ENCODE measurements at regions not wholly inside any gene's neighbourhood (a gene's known extent, or its start where the extent isn't known, plus 50 kb on each side); places are given as distances from the start of the nearest gene placed in this dataset.

DNA sequence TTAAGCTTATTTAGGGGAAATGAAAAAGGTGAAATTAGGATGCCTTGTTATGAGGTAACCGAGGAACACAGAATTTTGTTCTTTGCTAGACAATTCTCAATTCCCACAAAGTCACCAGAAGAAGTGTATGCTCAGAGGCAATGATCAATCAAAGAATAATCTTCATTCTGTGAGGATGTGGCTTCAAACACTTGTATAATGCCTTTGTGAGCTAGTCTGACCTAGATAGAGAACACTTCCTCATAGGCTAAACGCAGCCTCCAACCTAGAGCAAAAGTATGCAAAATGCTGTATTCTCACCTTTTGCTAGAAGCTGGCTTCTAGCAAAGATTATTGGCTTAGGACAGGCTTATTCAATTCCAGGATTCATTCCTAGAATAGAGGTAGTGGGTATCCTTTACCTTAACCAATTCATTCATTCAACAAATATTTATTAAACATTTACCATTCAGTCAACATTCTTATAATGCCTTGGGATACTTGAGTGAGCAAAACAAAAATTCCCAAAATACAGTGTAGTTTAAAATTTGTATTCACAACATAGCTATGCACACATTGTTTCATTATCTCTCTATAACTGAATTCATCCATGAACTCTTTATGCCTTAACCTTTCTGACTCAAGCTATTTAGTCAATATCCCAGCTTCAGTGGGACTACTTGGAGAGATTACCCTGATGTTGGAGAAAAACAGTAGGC, 530.2 kb downstream of the PTPRC start (continued):
- no peak for TF ChIP-seq MNT (IDR thresholded peaks at IDR 0.05)
- no peak for TF ChIP-seq ZNF556 (CRISPR knock-in tag; IDR thresholded peaks at IDR 0.05; ENCODE audit: borderline replicate concordance)
- TF ChIP-seq SNAPC4 (CRISPR knock-in tag; IDR thresholded peaks at IDR 0.05): no peak
- TF ChIP-seq MEIS1 (CRISPR knock-in tag; IDR thresholded peaks at IDR 0.05; ENCODE audit: borderline replicate concordance): no peak
- TF ChIP-seq FOXK1 (CRISPR knock-in tag; IDR thresholded peaks at IDR 0.05; ENCODE audit: borderline replicate concordance, low read depth): no peak
- no peak for TF ChIP-seq ZSCAN31 (CRISPR knock-in tag; IDR thresholded peaks at IDR 0.05; ENCODE audit: low read depth)
- no peak for TF ChIP-seq STAG1 (CRISPR knock-in tag; IDR thresholded peaks at IDR 0.05)
- no peak for TF ChIP-seq HNF4G (IDR thresholded peaks at IDR 0.05; ENCODE audit: borderline replicate concordance, low read depth, low read length)
- TF ChIP-seq HNF4G (CRISPR knock-in tag; IDR thresholded peaks at IDR 0.05; ENCODE audit: borderline replicate concordance, low read depth): no peak
- TF ChIP-seq, protein P1, sequence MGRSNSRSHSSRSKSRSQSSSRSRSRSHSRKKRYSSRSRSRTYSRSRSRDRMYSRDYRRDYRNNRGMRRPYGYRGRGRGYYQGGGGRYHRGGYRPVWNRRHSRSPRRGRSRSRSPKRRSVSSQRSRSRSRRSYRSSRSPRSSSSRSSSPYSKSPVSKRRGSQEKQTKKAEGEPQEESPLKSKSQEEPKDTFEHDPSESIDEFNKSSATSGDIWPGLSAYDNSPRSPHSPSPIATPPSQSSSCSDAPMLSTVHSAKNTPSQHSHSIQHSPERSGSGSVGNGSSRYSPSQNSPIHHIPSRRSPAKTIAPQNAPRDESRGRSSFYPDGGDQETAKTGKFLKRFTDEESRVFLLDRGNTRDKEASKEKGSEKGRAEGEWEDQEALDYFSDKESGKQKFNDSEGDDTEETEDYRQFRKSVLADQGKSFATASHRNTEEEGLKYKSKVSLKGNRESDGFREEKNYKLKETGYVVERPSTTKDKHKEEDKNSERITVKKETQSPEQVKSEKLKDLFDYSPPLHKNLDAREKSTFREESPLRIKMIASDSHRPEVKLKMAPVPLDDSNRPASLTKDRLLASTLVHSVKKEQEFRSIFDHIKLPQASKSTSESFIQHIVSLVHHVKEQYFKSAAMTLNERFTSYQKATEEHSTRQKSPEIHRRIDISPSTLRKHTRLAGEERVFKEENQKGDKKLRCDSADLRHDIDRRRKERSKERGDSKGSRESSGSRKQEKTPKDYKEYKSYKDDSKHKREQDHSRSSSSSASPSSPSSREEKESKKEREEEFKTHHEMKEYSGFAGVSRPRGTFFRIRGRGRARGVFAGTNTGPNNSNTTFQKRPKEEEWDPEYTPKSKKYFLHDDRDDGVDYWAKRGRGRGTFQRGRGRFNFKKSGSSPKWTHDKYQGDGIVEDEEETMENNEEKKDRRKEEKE (IDR thresholded peaks at IDR 0.05): no peak
- TF ChIP-seq ZNF772 (CRISPR knock-in tag; IDR thresholded peaks at IDR 0.05): no peak
- TF ChIP-seq ERF (CRISPR knock-in tag; IDR thresholded peaks at IDR 0.05): no peak
- TF ChIP-seq MEIS2 (CRISPR knock-in tag; IDR thresholded peaks at IDR 0.05): no peak
